GM23338 (cell line): ENCODE measurements at regions not wholly inside any gene's neighbourhood (a gene's known extent, or its start where the extent isn't known, plus 50 kb on each side); places are given as distances from the start of the nearest gene placed in this dataset.

Source experiments
- ATAC-seq: fragments of 200-7000 bp; cut with Tn5 transposase; 3 replicates; pipeline ENCODE4 v1.9.1; 2020
- DNase-seq: peaks from one replicate; pipeline ENCODE4 v3.0.0-alpha.2; 2015; ENCODE audit warnings: low spot score
- H2AFZ ChIP-seq: fragments of 200-600 bp; sonication (generic); 2 replicates; pipeline ENCODE4 v1.8.0; 2016; ENCODE audit warnings: antibody characterized with exemption, mild to moderate bottlenecking, moderate library complexity
- H3F3A ChIP-seq: fragments of 200-600 bp; sonication (generic); replicated peaks from 2 replicates; pipeline ENCODE4 v1.8.0; 2017; ENCODE audit warnings: antibody characterized with exemption, mixed run types, low read depth
- H3K27ac ChIP-seq: fragments of 200-600 bp; sonication (generic); 2 replicates; pipeline ENCODE4 v1.6.1; 2016; ENCODE audit warnings: low read depth
- H3K27me3 ChIP-seq: fragments of 200-600 bp; sonication (generic); 2 replicates; pipeline ENCODE4 v1.8.0; 2016; ENCODE audit warnings: mild to moderate bottlenecking, mixed run types, moderate library complexity; ENCODE audit not compliant: insufficient read depth
- H3K36me3 ChIP-seq: fragments of 200-600 bp; sonication (generic); 2 replicates; pipeline ENCODE4 v1.8.0; 2016; ENCODE audit warnings: mild to moderate bottlenecking; ENCODE audit not compliant: insufficient read depth
- H3K4me1 ChIP-seq: fragments of 200-600 bp; sonication (generic); 2 replicates; pipeline ENCODE4 v1.8.0; 2016; ENCODE audit warnings: mild to moderate bottlenecking, moderate library complexity; ENCODE audit not compliant: insufficient read depth
- H3K4me2 ChIP-seq: fragments of 200-600 bp; sonication (generic); 2 replicates; pipeline ENCODE4 v1.7.1; 2017; ENCODE audit warnings: mixed run types
- H3K4me3 ChIP-seq: fragments of 200-600 bp; sonication (generic); 2 replicates; pipeline ENCODE4 v1.6.1; 2016; ENCODE audit warnings: mixed run types
- H3K79me2 ChIP-seq: fragments of 200-600 bp; sonication (generic); replicated peaks from 2 replicates; pipeline ENCODE4 v1.8.0; 2017; ENCODE audit warnings: mild to moderate bottlenecking; ENCODE audit not compliant: insufficient read depth
- H3K9me2 ChIP-seq: fragments of 200-600 bp; sonication (generic); 2 replicates; pipeline ENCODE4 v1.8.0; 2017; ENCODE audit not compliant: insufficient read depth
- H4K20me1 ChIP-seq: fragments of 200-600 bp; sonication (generic); replicated peaks from 2 replicates; pipeline ENCODE4 v1.8.0; 2017; ENCODE audit warnings: mild to moderate bottlenecking; ENCODE audit not compliant: insufficient read depth
- H3K27ac Mint-ChIP-seq: 2 replicates; pipeline ENCODE4 v1.8.0; 2020; ENCODE audit warnings: inconsistent platforms, mild to moderate bottlenecking, moderate library complexity, mixed read lengths
- H3K27me3 Mint-ChIP-seq: 3 replicates; pipeline ENCODE4 v1.8.0; 2022; ENCODE audit warnings: low read depth, mild to moderate bottlenecking, moderate library complexity, mixed read lengths, inconsistent platforms; ENCODE audit not compliant: insufficient read depth, poor library complexity
- H3K36me3 Mint-ChIP-seq: 3 replicates; pipeline ENCODE4 v1.8.0; 2021; ENCODE audit warnings: low read depth, mild to moderate bottlenecking, inconsistent platforms, moderate library complexity, mixed read lengths
- H3K4me1 Mint-ChIP-seq: 3 replicates; pipeline ENCODE4 v1.8.0; 2020; ENCODE audit warnings: mild to moderate bottlenecking, inconsistent platforms, mixed read lengths
- H3K4me3 Mint-ChIP-seq: 3 replicates; pipeline ENCODE4 v1.8.0; 2021; ENCODE audit warnings: moderate library complexity, mild to moderate bottlenecking, inconsistent platforms, mixed read lengths
- H3K9me3 Mint-ChIP-seq: 3 replicates; pipeline ENCODE4 v1.8.0; 2020; ENCODE audit warnings: moderate library complexity, mild to moderate bottlenecking, inconsistent platforms, mixed read lengths
- CREB1 ChIP-seq: fragments of 250-450 bp; sonication (Bioruptor Pico); IDR thresholded peaks from 2 replicates; pipeline ENCODE4 v1.5.0; 2020; ENCODE audit warnings: low read depth, mild to moderate bottlenecking, moderate library complexity
- CTCF ChIP-seq, 2 experiments: fragments of 200-600 bp in 1 of 2; sonication (generic) in 1 of 2; conservative IDR thresholded peaks; 2 replicates each; pipeline versions ENCODE4 v1.5.1 to v1.6.1; 2016 to 2017; ENCODE audit warnings: antibody characterized with exemption in 2 of 2, low read depth in 2 of 2, mild to moderate bottlenecking in 2 of 2, moderate library complexity in 1 of 2
- ETS1 ChIP-seq: IDR thresholded peaks from 2 replicates; pipeline ENCODE4 v1.6.1; 2016; ENCODE audit warnings: antibody characterized with exemption
- EZH2 ChIP-seq: fragments of 200-600 bp; sonication (generic); IDR thresholded peaks from one replicate; pipeline ENCODE4 v1.8.0; 2017; ENCODE audit warnings: antibody characterized with exemption, mild to moderate bottlenecking, low read depth; ENCODE audit not compliant: unreplicated experiment
- EZH2phosphoT487 ChIP-seq: fragments of 200-600 bp; sonication (generic); IDR thresholded peaks from one replicate; pipeline ENCODE4 v1.8.1; 2018; ENCODE audit warnings: antibody characterized with exemption; ENCODE audit not compliant: unreplicated experiment
- JUNB ChIP-seq: IDR thresholded peaks from one replicate; pipeline ENCODE4 v1.6.1; 2016; ENCODE audit warnings: antibody characterized with exemption; ENCODE audit not compliant: unreplicated experiment
- NANOG ChIP-seq: IDR thresholded peaks from 2 replicates; pipeline ENCODE4 v1.6.1; 2016; ENCODE audit warnings: antibody characterized with exemption, borderline replicate concordance
- POLR2AphosphoS5 ChIP-seq: IDR thresholded peaks from 2 replicates; pipeline ENCODE4 v1.6.1; 2016; ENCODE audit warnings: antibody characterized with exemption, low read depth
- STAT1 ChIP-seq: IDR thresholded peaks from one replicate; pipeline ENCODE4 v1.6.1; 2016; ENCODE audit warnings: antibody characterized with exemption; ENCODE audit not compliant: unreplicated experiment
- ZNF114 ChIP-seq: fragments of 250-450 bp; sonication (Bioruptor Pico); IDR thresholded peaks from 2 replicates; pipeline ENCODE4 v1.5.0; 2020; ENCODE audit warnings: mild to moderate bottlenecking, moderate library complexity
- ZNF331 ChIP-seq: fragments of 250-450 bp; sonication (Bioruptor Pico); IDR thresholded peaks from 2 replicates; pipeline ENCODE4 v1.5.0; 2020; ENCODE audit warnings: low read depth, mild to moderate bottlenecking, moderate library complexity
- ZNF462 ChIP-seq: fragments of 250-450 bp; sonication (Bioruptor Pico); IDR thresholded peaks from 2 replicates; pipeline ENCODE4 v1.5.0; 2020; ENCODE audit warnings: mild to moderate bottlenecking, moderate library complexity
- TF ChIP-seq, protein P1 (sequence below): IDR thresholded peaks from one replicate; pipeline ENCODE4 v1.6.1; 2018; ENCODE audit warnings: antibody characterized with exemption; ENCODE audit not compliant: unreplicated experiment

- no peaks in the 10 kb centered on the region for H3K36me3 ChIP-seq
- H3K9me3 Mint-ChIP-seq = no peaks in the 10 kb centered on the region; the same call in 2 of the 3 replicates
- H3K79me2 ChIP-seq = no peaks in the 10 kb centered on the region
- no peaks in the 10 kb centered on the region for H3K4me1 Mint-ChIP-seq
- H3K4me3 ChIP-seq = no peak overlapping the region
- H3K27ac Mint-ChIP-seq = no peak overlapping the region
- DNase-seq = no peak
- H3K4me1 ChIP-seq = no peaks in the 10 kb centered on the region
- no peaks in the 10 kb centered on the region for H4K20me1 ChIP-seq
- H3K27me3 Mint-ChIP-seq = no peaks in the 10 kb centered on the region
- no peaks in the 10 kb centered on the region for H3F3A ChIP-seq
- H3K27me3 ChIP-seq = no peaks in the 10 kb centered on the region
- no peak overlapping the region for H3K4me2 ChIP-seq
- no peak for TF ChIP-seq ZNF462 (CRISPR knock-in tag)
- TF ChIP-seq STAT1 = no peak
- no peak for TF ChIP-seq EZH2phosphoT487
- no peak for TF ChIP-seq CREB1 (CRISPR knock-in tag)
- TF ChIP-seq JUNB = no peak
- no peak for TF ChIP-seq NANOG
- TF ChIP-seq EZH2 = no peak
- no peak for TF ChIP-seq ZNF114 (CRISPR knock-in tag)
- TF ChIP-seq ETS1 = no peak
- TF ChIP-seq, protein P1, sequence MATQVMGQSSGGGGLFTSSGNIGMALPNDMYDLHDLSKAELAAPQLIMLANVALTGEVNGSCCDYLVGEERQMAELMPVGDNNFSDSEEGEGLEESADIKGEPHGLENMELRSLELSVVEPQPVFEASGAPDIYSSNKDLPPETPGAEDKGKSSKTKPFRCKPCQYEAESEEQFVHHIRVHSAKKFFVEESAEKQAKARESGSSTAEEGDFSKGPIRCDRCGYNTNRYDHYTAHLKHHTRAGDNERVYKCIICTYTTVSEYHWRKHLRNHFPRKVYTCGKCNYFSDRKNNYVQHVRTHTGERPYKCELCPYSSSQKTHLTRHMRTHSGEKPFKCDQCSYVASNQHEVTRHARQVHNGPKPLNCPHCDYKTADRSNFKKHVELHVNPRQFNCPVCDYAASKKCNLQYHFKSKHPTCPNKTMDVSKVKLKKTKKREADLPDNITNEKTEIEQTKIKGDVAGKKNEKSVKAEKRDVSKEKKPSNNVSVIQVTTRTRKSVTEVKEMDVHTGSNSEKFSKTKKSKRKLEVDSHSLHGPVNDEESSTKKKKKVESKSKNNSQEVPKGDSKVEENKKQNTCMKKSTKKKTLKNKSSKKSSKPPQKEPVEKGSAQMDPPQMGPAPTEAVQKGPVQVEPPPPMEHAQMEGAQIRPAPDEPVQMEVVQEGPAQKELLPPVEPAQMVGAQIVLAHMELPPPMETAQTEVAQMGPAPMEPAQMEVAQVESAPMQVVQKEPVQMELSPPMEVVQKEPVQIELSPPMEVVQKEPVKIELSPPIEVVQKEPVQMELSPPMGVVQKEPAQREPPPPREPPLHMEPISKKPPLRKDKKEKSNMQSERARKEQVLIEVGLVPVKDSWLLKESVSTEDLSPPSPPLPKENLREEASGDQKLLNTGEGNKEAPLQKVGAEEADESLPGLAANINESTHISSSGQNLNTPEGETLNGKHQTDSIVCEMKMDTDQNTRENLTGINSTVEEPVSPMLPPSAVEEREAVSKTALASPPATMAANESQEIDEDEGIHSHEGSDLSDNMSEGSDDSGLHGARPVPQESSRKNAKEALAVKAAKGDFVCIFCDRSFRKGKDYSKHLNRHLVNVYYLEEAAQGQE = no peak
- TF ChIP-seq CTCF (conservative IDR thresholded peaks at IDR 0.05; ENCODE audit: low read depth in 2 of 2) = no peak
- no peak for TF ChIP-seq POLR2AphosphoS5
- no peak for TF ChIP-seq ZNF331
- ATAC-seq = no peak
- peaks cover 4% of the 10 kb centered on the region; the same call in 1 of the 2 replicates for H3K9me2 ChIP-seq
- no peak overlapping the region for H3K4me3 Mint-ChIP-seq
- H3K27ac ChIP-seq = no peak overlapping the region
- H2AFZ ChIP-seq = no peak overlapping the region
- H3K36me3 Mint-ChIP-seq = peaks cover 4% of the 10 kb centered on the region; the same call in 1 of the 3 replicates
Measured at GRCh38 chr10:20396205-20396604, 500.9 kb downstream of the NEBL start.
